K562 (cell line): ENCODE measurements at regions not wholly inside any gene's neighbourhood (a gene's known extent, or its start where the extent isn't known, plus 50 kb on each side); places are given as distances from the start of the nearest gene placed in this dataset.

ENCODE experiments used
- ZBTB40 ChIP-seq, 2 experiments: fragments of 450-650 bp in 1 of 2; sonication (generic) in 1 of 2; formaldehyde crosslinking in 1 of 2; IDR thresholded peaks; 2 replicates each; pipeline versions ENCODE4 v1.7.1 to v1.9.0; 2016 to 2022; ENCODE audit warnings: inconsistent platforms in 1 of 2, mild to moderate bottlenecking in 1 of 2, missing genetic modification reagents in 1 of 2

GRCh38 chr5:4857761-4858160 lies 282.4 kb upstream of the ADAMTS16 start (continued):
- TF ChIP-seq ZBTB40 (IDR thresholded peaks at IDR 0.05) (no peak), ZBTB40 (CRISPR knock-in tag; IDR thresholded peaks at IDR 0.05) (no peak)
